A549 (cell line): ENCODE measurements at regions not wholly inside any gene's neighbourhood (a gene's known extent, or its start where the extent isn't known, plus 50 kb on each side); places are given as distances from the start of the nearest gene placed in this dataset.

ENCODE experiments used
- ATAC-seq, 2 experiments: fragments of 200-7000 bp in 1 of 2; fragments of >200 bp in 1 of 2; cut with Nextera tagmentation in 1 of 2; cut with Tn5 transposase in 1 of 2; 3 replicates each; pipeline versions ENCODE4 v1.8.0 to v1.9.1; 2018 to 2020; ENCODE audit warnings: mild to moderate bottlenecking in 1 of 2, moderate library complexity in 1 of 2
- CTCF ChIA-PET: fragments of 300-600 bp; sonication (Branson Sonifier 250); formaldehyde crosslinking; extraction: SDS; loops from one replicate; lab custom pipeline; 2021; ENCODE audit warnings: antibody characterized with exemption, inconsistent platforms; lab: Yijun Ruan, JAX
- POLR2A ChIA-PET: fragments of 350-600 bp; formaldehyde crosslinking; extraction: SDS; loops from one replicate; lab custom pipeline; 2021; ENCODE audit warnings: antibody characterized with exemption, inconsistent platforms; lab: Yijun Ruan, JAX
- DNase-seq, 2 experiments: peaks; one replicate each; pipeline versions ENCODE4 v3.0.0 to v3.0.0-alpha.2; 2011 to 2016; ENCODE audit warnings: low read depth in 1 of 2, low spot score in 1 of 2
- FAIRE-seq: peaks from 2 replicates; lab custom pipeline; 2011; peaks lifted over from hg19 to GRCh38; lab: Jason Lieb, UNC
- H3K27ac ChIP-seq, 2 experiments: fragments of >200 bp; sonication (Bioruptor Twin); formaldehyde crosslinking; 3 replicates each; pipeline ENCODE4 v1.5.1; 2016 to 2017
- H3K4me1 ChIP-seq: fragments of >200 bp; sonication (Bioruptor Twin); formaldehyde crosslinking; 3 replicates; pipeline ENCODE4 v1.6.1; 2016
- H3K4me2 ChIP-seq: fragments of >200 bp; sonication (Bioruptor Twin); formaldehyde crosslinking; 3 replicates; pipeline ENCODE4 v1.6.1; 2016
- H3K4me3 ChIP-seq: fragments of >200 bp; sonication (Bioruptor Twin); formaldehyde crosslinking; 3 replicates; pipeline ENCODE4 v1.5.1; 2016
- H3K9me3 ChIP-seq: fragments of >200 bp; sonication (Bioruptor Twin); formaldehyde crosslinking; 3 replicates; pipeline ENCODE4 v1.6.1; 2016
- BHLHE40 ChIP-seq: IDR thresholded peaks from 2 replicates; pipeline ENCODE4 v1.6.1; 2012; ENCODE audit warnings: low read depth, low read length, inconsistent platforms
- CEBPB ChIP-seq, 2 experiments: fragments of >200 bp in 1 of 2; sonication (Bioruptor Twin) in 1 of 2; formaldehyde crosslinking in 1 of 2; IDR thresholded peaks; 2 replicates each; pipeline ENCODE4 v1.6.1; 2012 to 2016
- CHD2 ChIP-seq: fragments of 150-350 bp; IDR thresholded peaks from 2 replicates; pipeline ENCODE4 v1.6.1; 2014; ENCODE audit warnings: low read length; ENCODE audit not compliant: partially characterized antibody
- CHD4 ChIP-seq: fragments of 200-600 bp; sonication (generic); IDR thresholded peaks from 2 replicates; pipeline ENCODE4 v1.6.1; 2016; ENCODE audit warnings: antibody characterized with exemption, mild to moderate bottlenecking, borderline replicate concordance
- ESRRA ChIP-seq: fragments of 150-350 bp; IDR thresholded peaks from 2 replicates; pipeline ENCODE4 v1.6.1; 2014; ENCODE audit warnings: mild to moderate bottlenecking, low read length, borderline replicate concordance
- FOSL2 ChIP-seq, 2 experiments: fragments of 450-650 bp in 1 of 2; fragments of >200 bp in 1 of 2; sonication (Bioruptor Twin) in 1 of 2; formaldehyde crosslinking; IDR thresholded peaks; 2 replicates each; pipeline versions ENCODE4 v1.5.0 to v1.6.1; 2016 to 2020; ENCODE audit warnings: mild to moderate bottlenecking in 1 of 2, moderate library complexity in 1 of 2
- GATA3 ChIP-seq: IDR thresholded peaks from 2 replicates; pipeline ENCODE4 v1.6.1; 2012; ENCODE audit warnings: borderline replicate concordance
- HEYL ChIP-seq: fragments of 250-450 bp; sonication (Bioruptor Pico); IDR thresholded peaks from 2 replicates; pipeline ENCODE4 v1.8.0; 2021; ENCODE audit warnings: mild to moderate bottlenecking, moderate library complexity
- HOXA7 ChIP-seq: fragments of 250-450 bp; sonication (Bioruptor Pico); IDR thresholded peaks from 2 replicates; pipeline ENCODE4 v1.5.0; 2020; ENCODE audit warnings: mild to moderate bottlenecking, moderate library complexity
- HOXB5 ChIP-seq: fragments of 250-450 bp; sonication (Bioruptor Pico); IDR thresholded peaks from 2 replicates; pipeline ENCODE4 v1.5.0; 2020; ENCODE audit warnings: mild to moderate bottlenecking, moderate library complexity
- MAZ ChIP-seq: fragments of 150-350 bp; IDR thresholded peaks from 2 replicates; pipeline ENCODE4 v1.6.1; 2014; ENCODE audit warnings: antibody characterized with exemption, low read depth, low read length, borderline replicate concordance
- MYC ChIP-seq: IDR thresholded peaks from 2 replicates; pipeline ENCODE4 v1.6.1; 2012; ENCODE audit warnings: mild to moderate bottlenecking, inconsistent platforms, low read length, improper control_type of control experiment, borderline replicate concordance
- PHF8 ChIP-seq: fragments of 200-600 bp; sonication (generic); IDR thresholded peaks from 2 replicates; pipeline ENCODE4 v1.6.1; 2016; ENCODE audit warnings: low read depth, mild to moderate bottlenecking, antibody characterized with exemption, moderate library complexity, borderline replicate concordance
- RFX5 ChIP-seq: fragments of 450-650 bp; IDR thresholded peaks from 2 replicates; pipeline ENCODE4 v1.7.1; 2014; ENCODE audit warnings: antibody characterized with exemption, mild to moderate bottlenecking, moderate library complexity
- RNF2 ChIP-seq: fragments of 200-600 bp; sonication (generic); IDR thresholded peaks from 2 replicates; pipeline ENCODE4 v1.6.1; 2016; ENCODE audit warnings: low read depth, mild to moderate bottlenecking, antibody characterized with exemption, moderate library complexity, borderline replicate concordance
- TFCP2L1 ChIP-seq: fragments of 250-450 bp; sonication (Bioruptor Pico); IDR thresholded peaks from 2 replicates; pipeline ENCODE4 v1.5.0; 2021; ENCODE audit warnings: mild to moderate bottlenecking
- ZFP36 ChIP-seq: fragments of 450-650 bp; IDR thresholded peaks from 2 replicates; pipeline ENCODE4 v1.6.1; 2014; ENCODE audit warnings: borderline replicate concordance; ENCODE audit not compliant: partially characterized antibody
- ZNF302 ChIP-seq: fragments of 250-450 bp; sonication (Bioruptor Pico); IDR thresholded peaks from 2 replicates; pipeline ENCODE4 v1.9.0; 2021; ENCODE audit warnings: inconsistent platforms, mild to moderate bottlenecking, moderate library complexity
- WGBS: methylation state at CpG from one replicate; pipeline ENCODE4 v1.1.6; 2017; ENCODE audit errors: missing lambda C conversion rate; 5-methylcytosine and 5-hydroxymethylcytosine counted together
- TF ChIP-seq, protein P1 (sequence below): fragments of 150-350 bp; IDR thresholded peaks from 2 replicates; pipeline ENCODE4 v1.6.1; 2014; ENCODE audit warnings: low read depth, mild to moderate bottlenecking, low read length
- TF ChIP-seq, protein P2 (sequence below): fragments of 250-450 bp; sonication (Bioruptor Pico); IDR thresholded peaks from 2 replicates; pipeline ENCODE4 v1.5.0; 2021; ENCODE audit warnings: mild to moderate bottlenecking, moderate library complexity, borderline replicate concordance
- TF ChIP-seq, protein P3 (sequence below): fragments of 250-450 bp; sonication (Bioruptor Pico); IDR thresholded peaks from 2 replicates; pipeline ENCODE4 v1.5.0; 2020; ENCODE audit warnings: low read depth, mild to moderate bottlenecking, moderate library complexity
- TF ChIP-seq, protein P4 (sequence below): IDR thresholded peaks from 2 replicates; pipeline ENCODE4 v1.6.1; 2012; ENCODE audit warnings: low read depth, borderline replicate concordance
- TF ChIP-seq, protein P5 (sequence below): fragments of >200 bp; sonication (Bioruptor Twin); formaldehyde crosslinking; IDR thresholded peaks from 3 replicates; pipeline ENCODE4 v1.5.1; 2016
- TF ChIP-seq, protein P6 (sequence below): fragments of >200 bp; sonication (Bioruptor Twin); formaldehyde crosslinking; IDR thresholded peaks from 2 replicates; pipeline ENCODE4 v1.6.1; 2016

DNA sequence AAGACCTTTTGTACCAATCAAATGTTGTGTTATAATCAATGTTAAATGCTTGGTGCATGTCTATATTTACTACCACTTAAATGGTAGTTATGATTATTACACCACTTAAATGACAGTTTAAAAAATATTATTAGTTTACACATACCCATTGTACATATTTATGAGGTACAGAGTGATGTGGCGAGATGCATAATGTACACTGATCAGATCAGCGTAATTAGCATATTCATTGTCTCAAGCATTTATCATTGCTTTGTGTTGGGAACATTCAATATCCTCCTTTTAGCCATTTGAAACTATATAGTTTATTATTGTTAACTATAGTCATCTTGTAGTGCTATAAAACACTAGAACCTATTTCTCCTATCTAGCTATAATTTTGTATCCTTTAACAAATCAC, 434.4 kb upstream of the ACTBL2 start:
- TF ChIP-seq, protein P1, sequence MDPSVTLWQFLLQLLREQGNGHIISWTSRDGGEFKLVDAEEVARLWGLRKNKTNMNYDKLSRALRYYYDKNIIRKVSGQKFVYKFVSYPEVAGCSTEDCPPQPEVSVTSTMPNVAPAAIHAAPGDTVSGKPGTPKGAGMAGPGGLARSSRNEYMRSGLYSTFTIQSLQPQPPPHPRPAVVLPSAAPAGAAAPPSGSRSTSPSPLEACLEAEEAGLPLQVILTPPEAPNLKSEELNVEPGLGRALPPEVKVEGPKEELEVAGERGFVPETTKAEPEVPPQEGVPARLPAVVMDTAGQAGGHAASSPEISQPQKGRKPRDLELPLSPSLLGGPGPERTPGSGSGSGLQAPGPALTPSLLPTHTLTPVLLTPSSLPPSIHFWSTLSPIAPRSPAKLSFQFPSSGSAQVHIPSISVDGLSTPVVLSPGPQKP = no peak
- TF ChIP-seq PHF8 (no peak), CHD4 (no peak), HOXA7 (CRISPR knock-in tag) (no peak), TFCP2L1 (CRISPR knock-in tag) (no peak), MAZ (no peak), HOXB5 (CRISPR knock-in tag) (no peak), GATA3 (no peak), ESRRA (no peak), RFX5 (no peak)
- ATAC-seq (no peak), FAIRE-seq (peak; percentile 18), DNase-seq (no peak)
- Histone ChIP-seq H3K4me2 (no peak overlapping the region), H3K27ac (no peak overlapping the region), H3K9me3 (no peaks in the 10 kb centered on the region), H3K4me3 (no peak overlapping the region), H3K4me1 (no peaks in the 10 kb centered on the region)
- WGBS = 46% methylated on average over 2 of the region's 2 CpGs
- CTCF ChIA-PET = interaction anchor here (1.1 kb wide), 1 partner anchor 23 kb away, joined by 3 read pairs; no protein-coding TSS in a partner anchor
- POLR2A ChIA-PET = no interaction called here

DNA sequence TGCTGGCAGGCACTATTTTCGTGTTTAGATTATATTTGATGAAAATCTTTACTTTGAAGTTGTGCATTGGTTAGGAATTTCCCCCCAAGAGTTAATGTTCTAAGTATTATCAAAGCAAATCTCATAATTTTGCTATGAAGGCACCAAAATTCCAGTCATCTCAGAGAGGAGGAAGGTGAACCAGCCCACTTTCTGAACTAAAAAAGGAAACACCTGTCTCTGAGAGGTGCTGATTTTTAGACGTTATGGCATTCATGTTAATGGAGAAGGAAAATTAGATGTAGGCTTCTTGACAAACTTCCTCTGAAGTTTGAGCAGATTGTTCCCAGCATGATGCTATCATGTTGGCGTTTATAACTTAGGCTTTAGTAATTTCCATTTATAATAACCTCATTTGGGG, 432.9 kb upstream of the ACTBL2 start:
- TF ChIP-seq, protein P2, sequence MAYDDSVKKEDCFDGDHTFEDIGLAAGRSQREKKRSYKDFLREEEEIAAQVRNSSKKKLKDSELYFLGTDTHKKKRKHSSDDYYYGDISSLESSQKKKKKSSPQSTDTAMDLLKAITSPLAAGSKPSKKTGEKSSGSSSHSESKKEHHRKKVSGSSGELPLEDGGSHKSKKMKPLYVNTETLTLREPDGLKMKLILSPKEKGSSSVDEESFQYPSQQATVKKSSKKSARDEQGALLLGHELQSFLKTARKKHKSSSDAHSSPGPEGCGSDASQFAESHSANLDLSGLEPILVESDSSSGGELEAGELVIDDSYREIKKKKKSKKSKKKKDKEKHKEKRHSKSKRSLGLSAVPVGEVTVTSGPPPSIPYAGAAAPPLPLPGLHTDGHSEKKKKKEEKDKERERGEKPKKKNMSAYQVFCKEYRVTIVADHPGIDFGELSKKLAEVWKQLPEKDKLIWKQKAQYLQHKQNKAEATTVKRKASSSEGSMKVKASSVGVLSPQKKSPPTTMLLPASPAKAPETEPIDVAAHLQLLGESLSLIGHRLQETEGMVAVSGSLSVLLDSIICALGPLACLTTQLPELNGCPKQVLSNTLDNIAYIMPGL (CRISPR knock-in tag) = no peak
- TF ChIP-seq CHD2 (no peak), ESRRA (no peak), FOSL2 (IDR thresholded peaks at IDR 0.05) (no peak), FOSL2 (CRISPR knock-in tag; IDR thresholded peaks at IDR 0.05) (no peak), MYC (no peak), BHLHE40 (no peak), RNF2 (no peak), HEYL (CRISPR knock-in tag) (no peak), ZNF302 (no peak), CEBPB (IDR thresholded peaks at IDR 0.05) (no peak), ZFP36 (no peak)
- TF ChIP-seq, protein P3, sequence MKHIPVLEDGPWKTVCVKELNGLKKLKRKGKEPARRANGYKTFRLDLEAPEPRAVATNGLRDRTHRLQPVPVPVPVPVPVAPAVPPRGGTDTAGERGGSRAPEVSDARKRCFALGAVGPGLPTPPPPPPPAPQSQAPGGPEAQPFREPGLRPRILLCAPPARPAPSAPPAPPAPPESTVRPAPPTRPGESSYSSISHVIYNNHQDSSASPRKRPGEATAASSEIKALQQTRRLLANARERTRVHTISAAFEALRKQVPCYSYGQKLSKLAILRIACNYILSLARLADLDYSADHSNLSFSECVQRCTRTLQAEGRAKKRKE (CRISPR knock-in tag) = no peak
- TF ChIP-seq, protein P4, sequence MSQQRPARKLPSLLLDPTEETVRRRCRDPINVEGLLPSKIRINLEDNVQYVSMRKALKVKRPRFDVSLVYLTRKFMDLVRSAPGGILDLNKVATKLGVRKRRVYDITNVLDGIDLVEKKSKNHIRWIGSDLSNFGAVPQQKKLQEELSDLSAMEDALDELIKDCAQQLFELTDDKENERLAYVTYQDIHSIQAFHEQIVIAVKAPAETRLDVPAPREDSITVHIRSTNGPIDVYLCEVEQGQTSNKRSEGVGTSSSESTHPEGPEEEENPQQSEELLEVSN = no peak
- TF ChIP-seq, protein P5, sequence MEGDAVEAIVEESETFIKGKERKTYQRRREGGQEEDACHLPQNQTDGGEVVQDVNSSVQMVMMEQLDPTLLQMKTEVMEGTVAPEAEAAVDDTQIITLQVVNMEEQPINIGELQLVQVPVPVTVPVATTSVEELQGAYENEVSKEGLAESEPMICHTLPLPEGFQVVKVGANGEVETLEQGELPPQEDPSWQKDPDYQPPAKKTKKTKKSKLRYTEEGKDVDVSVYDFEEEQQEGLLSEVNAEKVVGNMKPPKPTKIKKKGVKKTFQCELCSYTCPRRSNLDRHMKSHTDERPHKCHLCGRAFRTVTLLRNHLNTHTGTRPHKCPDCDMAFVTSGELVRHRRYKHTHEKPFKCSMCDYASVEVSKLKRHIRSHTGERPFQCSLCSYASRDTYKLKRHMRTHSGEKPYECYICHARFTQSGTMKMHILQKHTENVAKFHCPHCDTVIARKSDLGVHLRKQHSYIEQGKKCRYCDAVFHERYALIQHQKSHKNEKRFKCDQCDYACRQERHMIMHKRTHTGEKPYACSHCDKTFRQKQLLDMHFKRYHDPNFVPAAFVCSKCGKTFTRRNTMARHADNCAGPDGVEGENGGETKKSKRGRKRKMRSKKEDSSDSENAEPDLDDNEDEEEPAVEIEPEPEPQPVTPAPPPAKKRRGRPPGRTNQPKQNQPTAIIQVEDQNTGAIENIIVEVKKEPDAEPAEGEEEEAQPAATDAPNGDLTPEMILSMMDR = no peak
- TF ChIP-seq, protein P6, sequence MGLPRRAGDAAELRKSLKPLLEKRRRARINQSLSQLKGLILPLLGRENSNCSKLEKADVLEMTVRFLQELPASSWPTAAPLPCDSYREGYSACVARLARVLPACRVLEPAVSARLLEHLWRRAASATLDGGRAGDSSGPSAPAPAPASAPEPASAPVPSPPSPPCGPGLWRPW = no peak
- no peaks in the 10 kb centered on the region for H3K4me1 ChIP-seq
- H3K27ac ChIP-seq = no peak overlapping the region
- ATAC-seq (no peak), FAIRE-seq (no peak), DNase-seq (no peak)
- no peaks in the 10 kb centered on the region for H3K9me3 ChIP-seq
- WGBS = 53% methylated on average over 3 of the region's 3 CpGs
- CTCF ChIA-PET = interaction anchor here (1.0 kb wide), 1 partner anchor 10 kb away, joined by 4 read pairs; no protein-coding TSS in a partner anchor
- H3K4me2 ChIP-seq = no peak overlapping the region
- POLR2A ChIA-PET = no interaction called here
- H3K4me3 ChIP-seq = no peak overlapping the region
